ENCODE measurements at regions not wholly inside any gene's neighbourhood (a gene's known extent, or its start where the extent isn't known, plus 50 kb on each side); places are given as distances from the start of the nearest gene placed in this dataset.

DNA sequence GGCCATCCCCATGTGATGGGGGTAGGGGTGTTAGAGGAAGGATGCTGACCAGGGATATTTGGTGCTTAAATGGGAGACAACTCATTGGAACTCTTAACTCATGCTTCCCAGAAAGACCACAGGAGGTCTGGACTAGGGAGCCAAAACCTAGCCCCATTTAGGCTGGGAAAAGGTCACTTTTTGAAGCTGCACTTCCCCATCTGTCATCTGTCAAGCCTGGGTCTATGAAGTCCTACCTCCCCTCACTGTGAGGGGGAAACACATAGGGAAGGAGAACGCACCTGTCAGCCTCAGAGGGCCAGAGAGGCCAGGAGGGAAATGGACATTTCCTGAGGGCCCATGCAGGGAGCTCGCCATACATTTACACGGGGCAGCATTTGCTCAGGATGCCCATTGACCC is 321.0 kb downstream of the BCL11B start:
- Histone ChIP-seq H2BK120ac (ENCODE audit: low read depth, low read length) (no peak overlapping the region), H4K91ac (ENCODE audit: insufficient read depth, low read depth, low read length) (no peak overlapping the region), H2BK15ac (ENCODE audit: low read depth, low read length) (no peak overlapping the region), H3K4ac (ENCODE audit: low read depth, low read length) (no peak overlapping the region), H3K27me3 (ENCODE audit: control insufficient read depth, insufficient read depth, low read length) (no peaks in the 10 kb centered on the region), H3K14ac (replicated peaks; ENCODE audit: low read depth, low read length) (no peak overlapping the region), H3K36me3 (ENCODE audit: control insufficient read depth, insufficient read depth, low read length) (no peaks in the 10 kb centered on the region), H3K23ac (ENCODE audit: low read depth, low read length) (no peak overlapping the region), H2BK20ac (ENCODE audit: low read depth, low read length) (no peak overlapping the region), H3K9me1 (ENCODE audit: insufficient read depth, low read length) (no peaks in the 10 kb centered on the region), H2AFZ (replicated peaks; ENCODE audit: low read length, poor library complexity) (no peak overlapping the region), H4K20me1 (ENCODE audit: insufficient read depth, low read length) (no peaks in the 10 kb centered on the region), H3K9ac (ENCODE audit: low read depth, low read length) (no peak overlapping the region), H3K79me1 (ENCODE audit: low read depth in 1 of 2, low read length in 2 of 2) (no peaks in the 10 kb centered on the region), H2AK5ac (ENCODE audit: low read depth, low read length) (no peak overlapping the region), H4K5ac (ENCODE audit: low read depth, low read length) (no peak overlapping the region), H3K27ac (ENCODE audit: insufficient read depth, low read length) (no peak overlapping the region), H4K8ac (ENCODE audit: low read depth in 2 of 2, low read length in 2 of 2) (no peak overlapping the region), H3K56ac (ENCODE audit: extremely low read depth, insufficient read depth, low read length) (no peak overlapping the region), H3K4me3 (ENCODE audit: insufficient read depth, low read depth, low read length) (no peak overlapping the region), H3K4me1 (ENCODE audit: control insufficient read depth, insufficient read depth, low read length) (no peaks in the 10 kb centered on the region), H2AK9ac (replicated peaks; ENCODE audit: low read depth, low read length, poor library complexity) (no peak overlapping the region), H3K9me3 (ENCODE audit: control insufficient read depth, insufficient read depth, low read length) (peaks cover 43% of the 10 kb centered on the region), H2BK5ac (ENCODE audit: low read depth, low read length, poor library complexity, severe bottlenecking) (no peak overlapping the region), H3K4me2 (ENCODE audit: low read depth, low read length) (no peak overlapping the region), H3K18ac (ENCODE audit: low read depth, low read length) (no peak overlapping the region)
- TF ChIP-seq ELK1 (IDR thresholded peaks at IDR 0.05; ENCODE audit: borderline replicate concordance, low read depth, low read length) (no peak), CTCF (conservative IDR thresholded peaks at IDR 0.05; ENCODE audit: low read depth, low read length) (no peak), CEBPB (IDR thresholded peaks at IDR 0.05; ENCODE audit: low read depth, low read length) (no peak), FOS (IDR thresholded peaks at IDR 0.05; ENCODE audit: low read depth, low read length) (no peak), MAZ (IDR thresholded peaks at IDR 0.05; ENCODE audit: borderline replicate concordance, low read depth, low read length) (no peak), NFE2L2 (IDR thresholded peaks at IDR 0.05; ENCODE audit: low read depth, low read length) (no peak), SMC3 (IDR thresholded peaks at IDR 0.05; ENCODE audit: low read depth, low read length) (no peak), MAFK (IDR thresholded peaks at IDR 0.05; ENCODE audit: low read depth, low read length) (no peak), RCOR1 (IDR thresholded peaks at IDR 0.05; ENCODE audit: insufficient replicate concordance, low read length) (no peak)
- TF ChIP-seq, protein P1, sequence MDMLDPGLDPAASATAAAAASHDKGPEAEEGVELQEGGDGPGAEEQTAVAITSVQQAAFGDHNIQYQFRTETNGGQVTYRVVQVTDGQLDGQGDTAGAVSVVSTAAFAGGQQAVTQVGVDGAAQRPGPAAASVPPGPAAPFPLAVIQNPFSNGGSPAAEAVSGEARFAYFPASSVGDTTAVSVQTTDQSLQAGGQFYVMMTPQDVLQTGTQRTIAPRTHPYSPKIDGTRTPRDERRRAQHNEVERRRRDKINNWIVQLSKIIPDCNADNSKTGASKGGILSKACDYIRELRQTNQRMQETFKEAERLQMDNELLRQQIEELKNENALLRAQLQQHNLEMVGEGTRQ (IDR thresholded peaks at IDR 0.05; ENCODE audit: low read depth, low read length): no peak
- no TSS peak for BruUV-seq (replicated peaks)
- WGBS, 2 experiments (ENCODE audit: extremely low coverage in 2 of 2, insufficient read length in 1 of 2): 100% methylated on average over 2 of the region's 3 CpGs; no CpG with 5 or more reads in 1 of the 2 experiments
- intact Hi-C loops (cut with micrococcal nuclease): no loop called here
- ChIA-PET POLR2A (ENCODE audit: unreplicated experiment) (no interaction called here), CTCF (no interaction called here)
- in situ Hi-C loops (cut with MboI; ENCODE audit: low sequenced_read_pairs): no loop called here
- dilution Hi-C loops (cut with HindIII; ENCODE audit: low sequenced_read_pairs, unreplicated experiment): no loop called here
- ATAC-seq (ENCODE audit: low read depth) (no peak), DNase-seq (no peak)

All from IMR-90 (cell line).